ENCODE measurements at regions not wholly inside any gene's neighbourhood (a gene's known extent, or its start where the extent isn't known, plus 50 kb on each side); places are given as distances from the start of the nearest gene placed in this dataset.

DNA sequence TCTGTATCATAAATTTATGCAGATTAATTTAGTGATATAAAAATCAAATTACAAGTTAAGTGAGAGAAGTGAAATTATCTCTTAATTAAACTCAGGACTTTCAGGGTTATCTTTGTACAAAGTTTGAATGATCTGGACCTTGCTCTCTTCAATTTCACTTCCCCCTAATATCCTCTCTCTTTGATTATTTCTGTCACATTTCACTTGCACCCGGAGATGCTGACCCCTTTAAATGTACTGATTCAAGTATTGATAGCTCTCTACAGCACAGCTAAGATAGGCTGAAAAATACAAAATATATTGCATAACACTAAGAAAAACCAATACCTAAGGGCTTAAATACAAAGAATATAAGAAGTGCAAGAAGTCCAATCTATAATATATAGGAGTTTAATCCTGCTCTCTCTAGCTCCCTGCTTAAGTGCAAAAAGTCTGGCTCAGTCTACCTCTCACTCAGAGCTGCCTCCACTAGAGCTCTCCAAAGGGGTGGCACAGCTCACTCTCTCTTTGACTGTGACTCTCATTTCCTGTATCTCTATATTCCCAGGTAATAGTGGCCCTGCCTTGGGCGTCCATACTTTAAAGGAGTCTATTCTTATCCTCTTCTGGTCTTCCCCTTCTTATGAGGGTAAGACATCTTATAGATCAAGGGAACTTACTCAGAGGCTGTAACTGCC is 588.4 kb downstream of the RFPL4B start:
- TF ChIP-seq POLR2A (IDR thresholded peaks at IDR 0.05; ENCODE audit: low read depth, low read length), result no peak
- TF ChIP-seq, protein P1, sequence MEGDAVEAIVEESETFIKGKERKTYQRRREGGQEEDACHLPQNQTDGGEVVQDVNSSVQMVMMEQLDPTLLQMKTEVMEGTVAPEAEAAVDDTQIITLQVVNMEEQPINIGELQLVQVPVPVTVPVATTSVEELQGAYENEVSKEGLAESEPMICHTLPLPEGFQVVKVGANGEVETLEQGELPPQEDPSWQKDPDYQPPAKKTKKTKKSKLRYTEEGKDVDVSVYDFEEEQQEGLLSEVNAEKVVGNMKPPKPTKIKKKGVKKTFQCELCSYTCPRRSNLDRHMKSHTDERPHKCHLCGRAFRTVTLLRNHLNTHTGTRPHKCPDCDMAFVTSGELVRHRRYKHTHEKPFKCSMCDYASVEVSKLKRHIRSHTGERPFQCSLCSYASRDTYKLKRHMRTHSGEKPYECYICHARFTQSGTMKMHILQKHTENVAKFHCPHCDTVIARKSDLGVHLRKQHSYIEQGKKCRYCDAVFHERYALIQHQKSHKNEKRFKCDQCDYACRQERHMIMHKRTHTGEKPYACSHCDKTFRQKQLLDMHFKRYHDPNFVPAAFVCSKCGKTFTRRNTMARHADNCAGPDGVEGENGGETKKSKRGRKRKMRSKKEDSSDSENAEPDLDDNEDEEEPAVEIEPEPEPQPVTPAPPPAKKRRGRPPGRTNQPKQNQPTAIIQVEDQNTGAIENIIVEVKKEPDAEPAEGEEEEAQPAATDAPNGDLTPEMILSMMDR (IDR thresholded peaks at IDR 0.05; ENCODE audit: extremely low read depth in 1 of 2, insufficient read depth in 1 of 2, low read depth in 1 of 2, low read length in 2 of 2), result no peak
- TF ChIP-seq EZH2 (IDR thresholded peaks at IDR 0.05; ENCODE audit: borderline replicate concordance, low read depth, low read length, severe bottlenecking), result no peak
- no peak for TF ChIP-seq POLR2AphosphoS5 (IDR thresholded peaks at IDR 0.05; ENCODE audit: insufficient read depth, low read depth, low read length)
- TF ChIP-seq FOS (IDR thresholded peaks at IDR 0.05; ENCODE audit: borderline replicate concordance, insufficient read depth, low read length), result no peak
- TF ChIP-seq MYC (IDR thresholded peaks at IDR 0.05; ENCODE audit: low read depth, low read length), result no peak
- TF ChIP-seq JUN (IDR thresholded peaks at IDR 0.05; ENCODE audit: borderline replicate concordance, insufficient read depth, insufficient read length, low read depth), result no peak

Measured in endothelial cell of umbilical vein (primary cell).